Natural killer cell treated with Interleukin-12 subunit alpha and Interleukin-12 subunit beta and Interleukin-15 and Interleukin-18, amount 100 ng/mL, for 72 hours (primary cell): ENCODE measurements at regions not wholly inside any gene's neighbourhood (a gene's known extent, or its start where the extent isn't known, plus 50 kb on each side); places are given as distances from the start of the nearest gene placed in this dataset.

Source experiments
- ATAC-seq, 2 donors: fragments of 150-1000 bp; cut with Tn5 transposase in 1 of 2; sonication (Bioruptor Pico), chemical (Tn5 transposase) in 1 of 2; 2 replicates each; pipeline ENCODE4 v1.10.0; 2021
- DNase-seq: peaks from one replicate; pipeline ENCODE4 v3.0.0; 2022; ENCODE audit warnings: low spot score
- H3K27ac Mint-ChIP-seq, 2 donors: 1 replicate in 1 of 2; 2 replicates in 1 of 2; pipeline ENCODE4 v1.8.0; 2022; ENCODE audit warnings: mixed read lengths in 2 of 2, mild to moderate bottlenecking in 1 of 2, moderate library complexity in 1 of 2
- H3K27me3 Mint-ChIP-seq, 2 donors: 1 replicate in 1 of 2; 2 replicates in 1 of 2; pipeline ENCODE4 v1.8.0; 2022; ENCODE audit warnings: mixed read lengths in 2 of 2
- H3K36me3 Mint-ChIP-seq: one replicate; pipeline ENCODE4 v1.8.0; 2022; ENCODE audit warnings: mixed read lengths
- H3K4me1 Mint-ChIP-seq, 2 donors: 1 replicate in 1 of 2; 2 replicates in 1 of 2; pipeline ENCODE4 v1.8.0; 2022; ENCODE audit warnings: low read depth in 2 of 2, mixed read lengths in 2 of 2, mild to moderate bottlenecking in 1 of 2
- H3K4me3 Mint-ChIP-seq: one replicate; pipeline ENCODE4 v1.8.0; 2022; ENCODE audit warnings: mixed read lengths
- H3K9me3 Mint-ChIP-seq: 2 replicates; pipeline ENCODE4 v1.8.0; 2022; ENCODE audit warnings: mixed read lengths

- Mint-ChIP-seq H3K4me3 (no peak overlapping the region), H3K27ac (no peak overlapping the region), H3K4me1 (no peaks in the 10 kb centered on the region), H3K27me3 (no peaks in the 10 kb centered on the region), H3K9me3 (no peaks in the 10 kb centered on the region), H3K36me3 (no peaks in the 10 kb centered on the region)
- ATAC-seq (no peak), DNase-seq (no peak)
Measured at GRCh38 chr13:80977168-80977567, 636.2 kb upstream of the SPRY2 start.

- no peaks in the 10 kb centered on the region for H3K27me3 Mint-ChIP-seq
- H3K4me1 Mint-ChIP-seq = no peaks in the 10 kb centered on the region
- H3K36me3 Mint-ChIP-seq = no peaks in the 10 kb centered on the region
- H3K27ac Mint-ChIP-seq = no peak overlapping the region
- no peak for DNase-seq
- no peak overlapping the region for H3K4me3 Mint-ChIP-seq
- ATAC-seq = no peak
- H3K9me3 Mint-ChIP-seq = no peaks in the 10 kb centered on the region
Measured at GRCh38 chr13:80975903-80976302, 635.0 kb upstream of the SPRY2 start.

- ATAC-seq = no peak
- no peak for DNase-seq
- Mint-ChIP-seq H3K27me3 (no peaks in the 10 kb centered on the region), H3K27ac (no peak overlapping the region), H3K4me1 (no peaks in the 10 kb centered on the region), H3K4me3 (no peak overlapping the region), H3K9me3 (no peaks in the 10 kb centered on the region), H3K36me3 (no peaks in the 10 kb centered on the region)
Measured at GRCh38 chr13:80973721-80974120, 632.8 kb upstream of the SPRY2 start.

DNA sequence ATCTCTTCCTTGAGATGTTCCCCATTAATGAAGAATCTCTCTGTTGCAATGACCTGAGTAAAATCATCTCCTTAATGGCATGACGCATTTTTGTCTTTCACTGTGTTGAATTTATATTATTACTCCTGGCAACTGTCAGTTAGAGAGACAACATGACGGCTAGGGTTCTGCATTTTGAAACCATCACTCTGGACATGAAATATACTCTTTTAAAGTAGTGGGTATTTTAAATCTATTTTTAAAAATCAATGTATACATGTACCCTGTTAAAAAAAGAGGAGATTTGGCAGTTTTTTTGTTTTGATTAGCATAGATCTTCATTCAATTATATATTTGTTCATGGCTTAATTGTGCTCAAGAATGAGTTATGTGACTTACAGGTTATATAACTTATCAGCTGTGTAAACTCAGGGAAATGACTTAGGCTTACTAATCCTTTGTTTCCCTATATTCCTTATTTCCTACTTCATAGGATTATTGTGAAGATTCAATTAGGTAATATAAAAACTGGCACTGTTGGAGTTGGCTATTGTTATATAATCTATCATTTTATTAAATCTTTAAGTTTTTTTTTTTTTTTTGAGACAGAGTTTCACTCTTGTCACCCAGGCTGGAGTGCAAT, 632.0 kb upstream of the SPRY2 start:
- ATAC-seq (no peak), DNase-seq (no peak)
- Mint-ChIP-seq H3K4me3 (no peak overlapping the region), H3K27ac (no peak overlapping the region), H3K4me1 (no peaks in the 10 kb centered on the region), H3K27me3 (no peaks in the 10 kb centered on the region), H3K9me3 (no peaks in the 10 kb centered on the region), H3K36me3 (no peaks in the 10 kb centered on the region)

GRCh38 chr13:80965097-80965496, 624.2 kb upstream of the SPRY2 start:
- H3K4me3 Mint-ChIP-seq = no peak overlapping the region
- H3K9me3 Mint-ChIP-seq = peaks cover 4% of the 10 kb centered on the region
- no peak for ATAC-seq
- H3K27me3 Mint-ChIP-seq = peaks cover 0 to 2% of the 10 kb centered on the region in 2 donors
- DNase-seq = no peak
- no peak overlapping the region for H3K27ac Mint-ChIP-seq
- H3K36me3 Mint-ChIP-seq = no peaks in the 10 kb centered on the region
- H3K4me1 Mint-ChIP-seq = no peaks in the 10 kb centered on the region

DNA sequence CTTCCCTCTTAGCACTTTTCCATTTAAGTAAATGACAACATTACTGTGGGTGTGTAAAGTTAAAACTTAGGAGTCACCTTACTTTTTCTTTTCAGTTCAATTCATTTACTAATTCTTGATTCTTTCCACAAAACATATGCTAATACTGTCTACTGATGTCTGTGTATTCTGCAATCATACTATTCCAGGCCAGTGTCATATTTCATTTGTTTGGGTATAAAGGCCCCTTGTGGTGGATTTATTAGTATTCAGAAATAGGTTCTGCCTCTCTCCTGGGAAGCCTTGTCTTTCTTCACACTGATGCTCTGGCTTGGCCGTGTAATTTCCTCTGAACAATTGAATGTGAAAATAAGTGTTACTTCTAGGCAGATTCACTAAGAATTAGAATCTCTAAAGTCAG, 621.9 kb upstream of the SPRY2 start:
- DNase-seq (no peak), ATAC-seq (no peak)
- no peaks in the 10 kb centered on the region for H3K4me1 Mint-ChIP-seq
- peaks cover 4% of the 10 kb centered on the region for H3K9me3 Mint-ChIP-seq
- H3K27ac Mint-ChIP-seq = no peak overlapping the region
- no peaks in the 10 kb centered on the region for H3K36me3 Mint-ChIP-seq
- H3K27me3 Mint-ChIP-seq = peaks cover 0 to 2% of the 10 kb centered on the region in 2 donors
- H3K4me3 Mint-ChIP-seq = no peak overlapping the region

DNA sequence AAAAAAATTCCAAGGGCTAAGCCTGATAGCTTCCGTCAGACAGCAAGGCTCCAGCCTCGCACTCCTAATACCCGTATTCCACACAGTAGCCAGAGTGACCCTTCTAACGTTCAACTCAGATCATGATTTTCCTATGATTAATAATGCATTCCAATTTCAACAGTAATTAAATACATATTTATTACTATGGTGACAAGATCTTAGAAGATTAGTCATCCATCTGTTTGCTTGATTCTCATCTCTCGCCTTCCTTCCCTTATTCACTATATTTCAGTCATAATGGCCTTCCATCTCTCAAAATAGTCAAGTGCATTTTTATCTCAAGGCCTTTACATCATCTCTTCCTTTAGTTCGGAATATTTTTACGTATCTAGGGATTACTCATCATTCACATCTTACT, 621.2 kb upstream of the SPRY2 start:
- ATAC-seq = no peak
- peaks cover 0 to 2% of the 10 kb centered on the region in 2 donors for H3K27me3 Mint-ChIP-seq
- H3K4me3 Mint-ChIP-seq = no peak overlapping the region
- no peaks in the 10 kb centered on the region for H3K4me1 Mint-ChIP-seq
- no peak overlapping the region for H3K27ac Mint-ChIP-seq
- H3K9me3 Mint-ChIP-seq = peaks cover 4% of the 10 kb centered on the region
- DNase-seq = no peak
- H3K36me3 Mint-ChIP-seq = no peaks in the 10 kb centered on the region

- DNase-seq (no peak), ATAC-seq (no peak)
- Mint-ChIP-seq H3K36me3 (no peaks in the 10 kb centered on the region), H3K27me3 (peaks cover 0 to 2% of the 10 kb centered on the region in 2 donors), H3K9me3 (peaks cover 7% of the 10 kb centered on the region), H3K4me3 (no peak overlapping the region), H3K27ac (no peak overlapping the region), H3K4me1 (peaks cover 2 to 3% of the 10 kb centered on the region in 2 donors)
Measured at GRCh38 chr13:80957019-80957655, 616.2 kb upstream of the SPRY2 start.

- Mint-ChIP-seq H3K9me3 (peaks cover 3% of the 10 kb centered on the region), H3K4me3 (no peak overlapping the region), H3K36me3 (no peaks in the 10 kb centered on the region), H3K4me1 (peaks cover 4 to 6% of the 10 kb centered on the region in 2 donors), H3K27ac (no peak overlapping the region), H3K27me3 (no peaks in the 10 kb centered on the region)
- ATAC-seq (no peak), DNase-seq (no peak)
Measured at GRCh38 chr13:80955501-80955900, 614.6 kb upstream of the SPRY2 start.

DNA sequence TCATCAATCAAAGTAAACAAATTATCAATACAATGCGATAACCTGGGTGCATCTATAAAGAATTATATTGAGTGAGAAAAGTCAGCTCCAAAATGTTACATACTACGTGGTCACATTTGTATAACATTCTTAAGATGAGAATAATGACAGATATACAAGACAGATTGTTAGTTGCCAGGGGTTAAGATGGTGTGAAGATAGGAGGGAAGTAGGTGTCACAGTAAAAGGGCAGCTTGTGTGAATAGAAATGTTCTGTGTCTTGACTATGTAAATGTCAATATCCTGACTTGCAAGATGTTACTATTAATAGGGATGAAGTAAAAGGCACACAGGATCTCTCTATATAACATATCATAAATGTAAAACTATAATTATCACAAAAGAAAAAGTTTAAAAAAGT, 611.2 kb upstream of the SPRY2 start:
- no peak for ATAC-seq

DNA sequence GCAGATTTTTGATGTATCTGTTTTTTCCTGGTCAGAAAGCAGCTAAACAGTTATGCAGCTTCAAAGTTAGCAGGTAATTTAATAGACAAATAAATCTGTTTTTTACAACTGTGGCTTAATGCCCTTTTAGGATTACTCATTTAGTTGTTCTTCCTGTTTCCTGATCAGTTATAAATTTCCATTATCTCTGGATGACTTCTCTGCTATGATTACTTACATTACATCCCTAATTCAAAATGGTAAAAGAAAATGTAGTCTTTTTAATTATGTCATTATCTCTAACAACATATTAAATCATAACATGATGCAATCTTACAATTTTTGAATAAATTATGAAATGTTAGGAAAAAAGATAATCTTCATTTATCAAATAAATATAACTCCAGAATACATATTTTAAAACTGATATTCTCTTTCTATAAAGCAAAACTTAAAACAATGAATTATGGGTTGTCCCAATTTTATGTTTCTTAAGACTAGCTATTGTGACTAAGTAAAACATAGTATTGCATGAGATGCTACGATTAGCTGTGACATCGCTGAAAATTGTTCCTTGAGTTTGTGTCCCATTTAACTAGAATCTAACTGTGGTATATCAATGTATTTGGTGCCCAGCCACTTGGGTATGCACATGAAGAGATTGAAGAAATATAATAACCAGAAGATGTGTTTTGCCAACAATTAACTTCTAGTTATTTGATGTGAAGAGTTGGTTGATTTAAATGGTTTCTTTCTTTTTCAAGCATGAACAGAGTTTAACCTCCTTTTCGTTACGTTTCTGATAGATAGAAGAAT, 605.3 kb upstream of the SPRY2 start:
- H3K27ac Mint-ChIP-seq = no peak overlapping the region
- H3K27me3 Mint-ChIP-seq = no peaks in the 10 kb centered on the region
- DNase-seq (no peak), ATAC-seq (no peak)
- H3K9me3 Mint-ChIP-seq = no peaks in the 10 kb centered on the region
- no peaks in the 10 kb centered on the region for H3K4me1 Mint-ChIP-seq
- no peak overlapping the region for H3K4me3 Mint-ChIP-seq
- no peaks in the 10 kb centered on the region for H3K36me3 Mint-ChIP-seq

More for the DNA sequence above, 611.2 kb upstream of the SPRY2 start:
- no peaks in the 10 kb centered on the region for H3K27me3 Mint-ChIP-seq
- no peaks in the 10 kb centered on the region for H3K36me3 Mint-ChIP-seq
- no peak overlapping the region for H3K27ac Mint-ChIP-seq
- H3K4me1 Mint-ChIP-seq = peaks cover 4 to 6% of the 10 kb centered on the region in 2 donors
- no peak for DNase-seq
- H3K9me3 Mint-ChIP-seq = peaks cover 3% of the 10 kb centered on the region
- no peak overlapping the region for H3K4me3 Mint-ChIP-seq

- no peak overlapping the region for H3K27ac Mint-ChIP-seq
- no peaks in the 10 kb centered on the region for H3K27me3 Mint-ChIP-seq
- no peaks in the 10 kb centered on the region for H3K9me3 Mint-ChIP-seq
- no peaks in the 10 kb centered on the region for H3K4me1 Mint-ChIP-seq
- DNase-seq (no peak), ATAC-seq (no peak)
- H3K36me3 Mint-ChIP-seq = no peaks in the 10 kb centered on the region
- H3K4me3 Mint-ChIP-seq = no peak overlapping the region
Measured at GRCh38 chr13:80945328-80945727, 604.4 kb upstream of the SPRY2 start.

DNA sequence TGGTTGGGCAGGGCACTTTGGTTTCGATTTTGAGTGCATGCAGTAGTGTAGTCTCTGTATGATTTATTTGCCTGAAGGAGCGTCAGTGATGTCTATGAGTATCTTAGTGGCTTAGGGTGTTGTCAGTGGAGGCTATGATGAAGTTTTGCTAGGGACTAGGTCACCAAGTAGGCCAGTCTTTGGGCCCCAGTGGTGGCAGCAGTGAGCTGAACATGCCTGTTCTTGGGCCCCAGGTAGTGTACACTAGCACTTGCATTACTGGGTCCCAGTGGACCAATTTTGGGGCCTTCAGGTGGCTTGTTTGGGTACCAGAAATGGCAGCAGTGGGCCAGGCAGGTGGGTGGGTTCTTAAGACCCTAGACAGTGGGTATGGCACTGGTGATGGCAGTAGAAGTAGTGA, 598.7 kb upstream of the SPRY2 start:
- no peak overlapping the region for H3K27ac Mint-ChIP-seq
- DNase-seq (no peak), ATAC-seq (no peak)
- H3K4me1 Mint-ChIP-seq = no peaks in the 10 kb centered on the region
- no peaks in the 10 kb centered on the region for H3K9me3 Mint-ChIP-seq
- H3K27me3 Mint-ChIP-seq = no peaks in the 10 kb centered on the region
- H3K4me3 Mint-ChIP-seq = no peak overlapping the region
- no peaks in the 10 kb centered on the region for H3K36me3 Mint-ChIP-seq

DNA sequence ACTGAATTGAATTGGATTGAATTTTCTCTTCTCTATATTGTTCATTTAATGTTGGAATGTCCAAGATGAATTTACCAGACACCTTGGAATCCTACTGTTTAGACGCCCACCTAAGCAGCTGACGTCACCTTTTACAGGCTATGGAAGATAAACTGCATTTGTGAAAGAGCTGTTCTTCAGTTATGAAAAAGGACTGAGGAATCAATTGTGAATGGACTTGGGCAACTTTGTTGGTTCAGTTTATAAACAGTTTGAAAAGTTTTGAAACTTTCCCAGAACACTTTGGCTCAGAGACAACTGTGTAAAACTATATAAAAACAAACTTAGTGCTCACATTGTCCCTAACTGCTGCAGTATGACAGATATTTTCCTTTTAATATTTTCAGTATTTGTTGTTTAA, 590.8 kb upstream of the SPRY2 start:
- H3K4me1 Mint-ChIP-seq = no peaks in the 10 kb centered on the region
- DNase-seq (no peak), ATAC-seq (no peak)
- H3K36me3 Mint-ChIP-seq = no peaks in the 10 kb centered on the region
- H3K27me3 Mint-ChIP-seq = no peaks in the 10 kb centered on the region
- no peak overlapping the region for H3K27ac Mint-ChIP-seq
- H3K4me3 Mint-ChIP-seq = no peak overlapping the region
- H3K9me3 Mint-ChIP-seq = no peaks in the 10 kb centered on the region
